NCI-H1105 treated with DMSO at 0.1 percent for 48 hours (cell line): ENCODE measurements at regions not wholly inside any gene's neighbourhood (a gene's known extent, or its start where the extent isn't known, plus 50 kb on each side); places are given as distances from the start of the nearest gene placed in this dataset.

Source experiments
- DNase-seq: peaks from one replicate; lab custom pipeline; 2025; lab: John Stamatoyannopoulos, UW

GRCh38 chr12:85509081-85509856 lies 229.2 kb downstream of the ALX1 start:
- no peak for DNase-seq

DNA sequence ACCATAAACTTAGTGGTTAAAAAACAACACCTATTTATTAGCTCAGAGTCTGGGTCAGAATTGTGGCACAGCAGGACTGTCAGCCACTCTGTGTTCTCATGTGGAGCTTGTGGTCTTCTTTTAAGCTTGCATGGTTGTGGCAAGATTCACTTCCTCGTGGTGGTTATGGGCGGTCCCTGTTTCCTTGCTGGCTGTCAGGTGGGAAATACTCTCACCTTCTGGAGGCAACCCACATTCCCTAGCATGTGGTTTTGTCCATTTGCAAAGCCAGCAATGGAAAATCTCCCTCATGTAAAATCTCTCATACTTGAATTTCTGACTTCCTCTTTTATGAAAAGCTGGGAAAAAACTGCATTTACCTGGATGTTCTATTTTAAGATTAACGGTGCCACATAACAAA lies 229.8 kb downstream of the ALX1 start:
- no peak for DNase-seq

DNA sequence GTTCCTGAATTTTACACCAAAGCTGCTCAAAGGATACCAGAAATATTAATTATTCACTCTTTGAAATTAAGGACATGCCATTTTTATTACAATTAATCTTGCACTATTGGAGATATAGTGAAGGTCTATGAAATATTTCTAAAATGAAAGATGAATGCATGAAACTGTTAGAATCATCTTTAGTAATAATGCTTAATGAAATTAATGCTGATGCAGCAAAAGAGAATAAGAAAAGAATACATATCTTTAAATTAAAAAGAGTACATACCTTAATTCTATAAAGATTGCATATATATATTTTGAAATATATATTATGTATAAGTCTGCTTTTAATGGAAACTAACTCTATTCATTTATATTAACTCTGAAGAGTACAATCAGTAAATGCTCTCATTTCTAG lies 236.0 kb downstream of the ALX1 start:
- DNase-seq: no peak

GRCh38 chr12:85516667-85517325 lies 236.8 kb downstream of the ALX1 start:
- no peak for DNase-seq

DNA sequence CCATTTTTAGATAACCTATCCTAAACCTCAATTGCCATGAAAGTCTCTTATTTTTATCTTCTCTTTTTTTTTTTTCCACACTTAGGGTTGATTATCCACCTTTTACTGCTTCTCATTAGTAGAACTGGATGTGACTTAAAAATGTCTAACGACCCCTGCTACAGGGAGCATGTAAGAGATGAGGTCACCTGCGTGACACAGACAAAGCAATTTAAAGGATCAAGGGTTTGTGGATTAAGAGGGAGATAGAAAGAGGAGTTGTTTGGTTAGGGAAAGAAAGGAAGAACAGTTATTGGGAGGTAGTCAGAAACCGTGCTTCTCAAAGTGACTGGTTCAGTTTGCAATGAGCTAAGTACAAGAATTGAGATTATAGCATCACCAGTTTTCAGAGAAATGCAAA lies 239.1 kb downstream of the ALX1 start:
- no peak for DNase-seq

- DNase-seq: no peak
Measured at GRCh38 chr12:85523197-85523596, 243.2 kb downstream of the ALX1 start.

- no peak for DNase-seq
Measured at GRCh38 chr12:85527192-85527591, 247.2 kb downstream of the ALX1 start.

DNA sequence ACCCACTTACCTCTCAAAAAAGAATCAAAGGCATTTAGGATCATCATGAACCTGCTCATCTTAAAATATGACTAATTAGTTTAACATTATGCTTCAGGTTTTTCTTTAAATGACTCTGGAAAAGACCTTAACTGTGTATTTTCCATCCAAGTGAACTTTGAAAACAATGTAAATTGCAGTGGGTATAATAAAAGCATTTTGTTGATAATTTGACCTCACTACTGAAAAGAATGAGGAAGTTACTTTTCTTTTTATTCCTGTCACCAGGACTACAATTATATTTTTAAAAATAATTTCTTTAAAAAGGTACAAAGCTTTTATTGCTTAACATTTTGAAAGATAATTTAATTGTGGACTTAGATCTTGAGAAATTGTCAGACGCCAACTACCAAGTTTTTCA lies 249.9 kb downstream of the ALX1 start:
- no peak for DNase-seq

- DNase-seq: no peak
Measured at GRCh38 chr12:85530456-85530855, 250.4 kb downstream of the ALX1 start.

DNA sequence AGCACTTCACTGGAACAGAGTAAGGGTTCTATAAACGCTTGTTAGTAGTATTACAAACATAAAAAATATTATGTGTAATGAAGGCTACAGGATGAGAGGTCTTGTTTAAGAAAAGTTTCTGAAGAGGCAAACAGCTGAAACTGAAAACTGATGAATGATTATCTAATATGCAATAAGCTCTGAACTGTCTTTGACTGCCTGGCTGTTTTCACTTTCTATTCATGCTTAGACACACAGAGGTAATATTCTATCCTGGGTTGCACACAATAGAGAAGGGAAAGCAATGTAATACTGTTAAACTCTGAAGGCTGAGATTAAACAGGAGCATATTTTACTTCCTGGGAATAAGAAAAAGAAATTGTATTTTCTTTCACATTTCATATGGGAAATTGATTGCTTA lies 251.3 kb downstream of the ALX1 start:
- no peak for DNase-seq

DNA sequence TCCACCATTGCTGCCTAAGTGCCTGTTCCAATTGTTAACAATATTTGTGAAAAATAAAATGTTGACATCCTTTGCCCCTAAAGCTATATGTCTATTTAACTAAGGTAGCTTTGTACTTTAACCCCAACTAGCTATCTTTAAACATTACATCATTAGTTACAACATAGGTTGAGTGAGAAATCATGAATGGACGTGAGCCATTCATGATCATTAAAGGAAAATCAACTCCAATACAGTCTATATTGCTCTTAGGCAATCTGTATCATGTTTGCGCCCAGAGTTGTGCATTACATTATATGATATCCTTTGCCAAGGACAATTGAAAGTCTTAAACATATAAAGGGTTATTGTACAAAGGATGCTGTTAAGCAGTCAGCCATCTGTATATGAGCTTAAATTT lies 269.6 kb downstream of the ALX1 start:
- DNase-seq: no peak

GRCh38 chr12:85550924-85551323 lies 270.9 kb downstream of the ALX1 start:
- DNase-seq: no peak

DNA sequence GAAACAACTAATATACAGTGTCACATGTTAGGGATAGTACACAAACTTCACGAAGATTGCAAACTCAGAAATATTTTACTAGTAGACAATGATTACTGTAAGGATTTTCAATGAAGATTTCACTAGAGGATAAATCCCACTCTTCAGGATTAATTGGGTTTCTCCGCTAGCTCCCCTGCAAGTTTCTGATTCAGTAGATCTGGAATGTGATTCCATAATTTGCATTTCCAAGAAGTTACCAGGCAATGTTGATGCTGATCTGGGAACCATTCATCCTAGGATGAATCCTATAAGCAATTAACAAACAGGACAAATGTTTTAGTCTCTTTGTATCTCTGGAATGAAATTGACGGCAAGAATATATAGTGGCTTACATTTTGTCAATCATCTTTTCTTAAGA lies 272.4 kb downstream of the ALX1 start:
- no peak for DNase-seq

GRCh38 chr12:85557850-85558249 lies 277.8 kb downstream of the ALX1 start:
- no peak for DNase-seq

DNA sequence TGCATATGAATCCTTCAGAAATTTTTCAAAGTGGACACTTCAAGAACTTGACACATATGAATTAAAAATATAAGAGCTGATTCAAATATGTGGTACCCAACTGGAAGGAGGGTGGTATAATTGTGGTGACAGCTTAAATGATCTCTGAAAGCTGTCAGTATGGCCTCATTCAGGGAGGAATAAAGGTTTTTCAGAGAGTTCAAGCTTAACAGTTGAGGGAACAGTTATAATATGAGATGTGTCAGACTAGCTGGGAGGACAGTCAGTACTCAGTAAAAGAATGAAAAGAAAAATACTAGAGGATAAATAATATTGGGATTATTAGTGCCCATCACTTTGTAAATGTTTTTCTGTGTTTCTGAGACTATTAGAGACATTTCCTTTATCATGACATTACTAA lies 277.5 kb downstream of the RASSF9 start:
- DNase-seq: no peak

GRCh38 chr12:85559127-85559526 lies 277.1 kb downstream of the RASSF9 start:
- no peak for DNase-seq

- DNase-seq: no peak
Measured at GRCh38 chr12:85559536-85559935, 276.7 kb downstream of the RASSF9 start.

DNA sequence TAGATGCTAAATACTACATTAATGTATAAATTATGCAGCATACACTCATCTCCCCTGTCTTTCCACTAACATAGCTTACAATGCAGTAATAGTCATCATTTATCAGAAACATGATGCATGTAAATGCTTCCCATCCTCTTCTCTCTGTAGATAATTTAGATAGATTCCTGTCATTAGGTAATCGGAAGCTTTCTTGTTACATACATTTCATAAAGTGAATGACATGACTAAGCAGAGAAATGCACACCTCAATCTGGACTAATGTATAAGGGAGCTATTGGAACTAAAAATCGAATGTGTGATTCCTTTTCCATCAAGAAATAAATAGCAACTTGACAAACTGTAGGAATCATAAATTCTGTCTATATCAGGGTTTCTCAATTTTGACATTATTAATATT lies 273.4 kb downstream of the RASSF9 start:
- DNase-seq: no peak

GRCh38 chr12:85564786-85565185 lies 271.4 kb downstream of the RASSF9 start:
- no peak for DNase-seq

- no peak for DNase-seq
Measured at GRCh38 chr12:85568395-85569103, 267.7 kb downstream of the RASSF9 start.

- DNase-seq: no peak
Measured at GRCh38 chr12:85569261-85569660, 266.9 kb downstream of the RASSF9 start.

- no peak for DNase-seq
Measured at GRCh38 chr12:85572956-85573355, 263.3 kb downstream of the RASSF9 start.

DNA sequence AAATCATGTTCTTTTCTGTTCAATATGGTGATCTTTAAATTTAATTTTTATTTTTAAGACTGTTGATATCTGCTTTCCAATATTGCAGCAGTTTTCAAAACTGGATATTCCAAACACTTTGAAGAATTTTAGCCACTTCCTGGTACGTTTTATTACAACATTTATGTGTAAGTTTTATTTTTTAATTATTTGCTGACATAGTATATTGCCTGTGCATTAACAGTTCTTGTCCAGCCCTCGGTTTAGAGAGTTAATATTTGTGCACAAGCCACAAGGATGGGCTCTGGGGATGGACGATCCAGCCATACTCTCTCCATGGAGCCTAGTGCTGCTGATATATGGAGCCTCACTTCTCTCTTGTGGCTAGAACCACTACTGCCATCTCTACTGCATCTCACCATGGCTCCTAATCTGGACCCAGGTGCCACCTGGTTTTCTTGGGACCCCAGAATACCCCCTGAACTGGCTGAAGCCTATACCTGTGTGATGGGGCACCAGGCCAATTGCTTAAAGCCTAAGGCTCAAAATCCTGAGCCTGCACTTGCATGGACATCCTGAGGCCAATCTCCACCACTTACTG lies 262.5 kb downstream of the RASSF9 start:
- no peak for DNase-seq
